ENCODE measurements at regions not wholly inside any gene's neighbourhood (a gene's known extent, or its start where the extent isn't known, plus 50 kb on each side); places are given as distances from the start of the nearest gene placed in this dataset.

DNA sequence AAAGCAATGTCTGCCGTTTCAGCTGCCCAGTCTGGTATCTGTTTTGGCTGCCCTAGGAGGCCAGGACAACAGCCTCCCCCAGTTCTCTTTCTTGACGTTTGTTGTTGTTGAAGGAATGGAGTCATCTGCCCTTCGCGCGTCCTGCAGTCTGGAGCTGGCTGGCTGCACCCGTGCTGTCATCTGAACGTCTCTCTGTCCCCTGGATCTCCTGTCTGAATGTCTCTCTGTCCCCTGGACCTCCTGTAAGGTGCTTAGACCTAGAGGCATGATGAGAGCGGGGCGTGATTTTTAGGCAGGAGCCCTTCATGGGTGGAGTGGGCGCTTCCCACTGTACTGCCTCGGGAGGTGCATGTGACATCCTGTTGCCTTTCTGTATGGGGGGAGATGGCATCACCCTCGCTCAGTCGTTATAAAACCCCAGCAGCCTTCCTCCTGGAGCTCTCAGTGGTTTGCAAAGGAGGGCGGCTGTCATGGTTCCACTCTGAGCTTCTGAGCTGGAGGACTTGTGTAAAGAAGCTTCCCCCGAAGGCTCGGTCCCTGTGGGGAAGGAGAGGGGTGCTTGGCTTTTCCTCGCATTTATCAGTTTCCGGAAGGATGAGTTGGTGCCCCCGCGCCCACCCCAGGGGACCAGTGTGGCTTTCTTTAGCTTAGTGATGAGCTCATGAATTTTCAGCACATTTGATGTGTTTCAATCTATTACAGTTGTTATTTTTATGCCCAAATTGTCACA is 49.8 kb upstream of the OLFM1 start:
- H3K4me3 ChIP-seq (ENCODE audit: low read depth, low read length): no peak overlapping the region
- DNase-seq (ENCODE audit: low read depth): no peak
- TF ChIP-seq, protein P1, sequence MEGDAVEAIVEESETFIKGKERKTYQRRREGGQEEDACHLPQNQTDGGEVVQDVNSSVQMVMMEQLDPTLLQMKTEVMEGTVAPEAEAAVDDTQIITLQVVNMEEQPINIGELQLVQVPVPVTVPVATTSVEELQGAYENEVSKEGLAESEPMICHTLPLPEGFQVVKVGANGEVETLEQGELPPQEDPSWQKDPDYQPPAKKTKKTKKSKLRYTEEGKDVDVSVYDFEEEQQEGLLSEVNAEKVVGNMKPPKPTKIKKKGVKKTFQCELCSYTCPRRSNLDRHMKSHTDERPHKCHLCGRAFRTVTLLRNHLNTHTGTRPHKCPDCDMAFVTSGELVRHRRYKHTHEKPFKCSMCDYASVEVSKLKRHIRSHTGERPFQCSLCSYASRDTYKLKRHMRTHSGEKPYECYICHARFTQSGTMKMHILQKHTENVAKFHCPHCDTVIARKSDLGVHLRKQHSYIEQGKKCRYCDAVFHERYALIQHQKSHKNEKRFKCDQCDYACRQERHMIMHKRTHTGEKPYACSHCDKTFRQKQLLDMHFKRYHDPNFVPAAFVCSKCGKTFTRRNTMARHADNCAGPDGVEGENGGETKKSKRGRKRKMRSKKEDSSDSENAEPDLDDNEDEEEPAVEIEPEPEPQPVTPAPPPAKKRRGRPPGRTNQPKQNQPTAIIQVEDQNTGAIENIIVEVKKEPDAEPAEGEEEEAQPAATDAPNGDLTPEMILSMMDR (IDR thresholded peaks at IDR 0.05; ENCODE audit: insufficient read depth, low read depth, low read length): no peak

All from fibroblast of villous mesenchyme (primary cell).